WTC11 (cell line): ENCODE measurements at regions not wholly inside any gene's neighbourhood (a gene's known extent, or its start where the extent isn't known, plus 50 kb on each side); places are given as distances from the start of the nearest gene placed in this dataset.

ENCODE experiments used
- ATF3 ChIP-seq: sonication (generic); formaldehyde crosslinking; conservative IDR thresholded peaks from 2 replicates; pipeline ENCODE4 v1.8.1; 2022; ENCODE audit warnings: mild to moderate bottlenecking, missing genetic modification reagents
- ATF6 ChIP-seq: sonication (generic); formaldehyde crosslinking; IDR thresholded peaks from 2 replicates; pipeline ENCODE4 v1.8.1; 2023; ENCODE audit warnings: mild to moderate bottlenecking, missing genetic modification reagents
- CTCF ChIP-seq: fragments of 200-600 bp; IDR thresholded peaks from 2 replicates; pipeline ENCODE4 v1.8.0; 2022; ENCODE audit warnings: antibody characterized with exemption
- HMGXB4 ChIP-seq: sonication (generic); formaldehyde crosslinking; IDR thresholded peaks from 2 replicates; pipeline ENCODE4 v1.8.1; 2023; ENCODE audit warnings: mild to moderate bottlenecking, moderate library complexity, missing genetic modification reagents
- MXD4 ChIP-seq: fragments of 250-450 bp; sonication (Bioruptor Pico); IDR thresholded peaks from 2 replicates; pipeline ENCODE4 v1.8.0; 2021; ENCODE audit warnings: mild to moderate bottlenecking, moderate library complexity, borderline replicate concordance
- STAT6 ChIP-seq: sonication (generic); formaldehyde crosslinking; conservative IDR thresholded peaks from 2 replicates; pipeline ENCODE4 v1.8.1; 2023; ENCODE audit warnings: mild to moderate bottlenecking, low read depth, missing genetic modification reagents, moderate library complexity
- ZNF138 ChIP-seq: sonication (generic); formaldehyde crosslinking; conservative IDR thresholded peaks from 2 replicates; pipeline ENCODE4 v1.8.1; 2022; ENCODE audit warnings: mild to moderate bottlenecking, moderate library complexity, missing genetic modification reagents
- ZNF263 ChIP-seq: sonication (generic); formaldehyde crosslinking; IDR thresholded peaks from 2 replicates; pipeline ENCODE4 v1.8.1; 2022; ENCODE audit warnings: low read depth, mild to moderate bottlenecking, moderate library complexity, missing genetic modification reagents

GRCh38 chr1:193443886-193444285 lies 257.5 kb upstream of the B3GALT2 start:
- TF ChIP-seq CTCF: no peak
- TF ChIP-seq ATF3 (CRISPR knock-in tag): no peak
- no peak for TF ChIP-seq HMGXB4
- no peak for TF ChIP-seq STAT6 (CRISPR knock-in tag)
- no peak for TF ChIP-seq MXD4
- TF ChIP-seq ZNF138 (CRISPR knock-in tag): no peak
- TF ChIP-seq ZNF263 (CRISPR knock-in tag): no peak
- TF ChIP-seq ATF6 (CRISPR knock-in tag): no peak
